Dermis blood vessel endothelial cell (primary cell): ENCODE measurements at regions not wholly inside any gene's neighbourhood (a gene's known extent, or its start where the extent isn't known, plus 50 kb on each side); places are given as distances from the start of the nearest gene placed in this dataset.
"Not testable (repeated sequence)": the region's sequence is repeated elsewhere in the genome, so short reads cannot be mapped to it uniquely, and the experiment has no call there.

Experiments
- DNase-seq: peaks from one replicate; pipeline ENCODE4 v3.0.0; 2010

GRCh38 chr13:21882766-21883165 lies 211.9 kb downstream of the FGF9 start:
- DNase-seq, result no peak

- no peak for DNase-seq
Observed at GRCh38 chr13:21883713-21884112, 212.8 kb downstream of the FGF9 start.

GRCh38 chr13:21884299-21884909 lies 213.5 kb downstream of the FGF9 start:
- no peak for DNase-seq

GRCh38 chr13:21884965-21885567 lies 214.2 kb downstream of the FGF9 start:
- no peak for DNase-seq

GRCh38 chr13:21885714-21886224 lies 214.9 kb downstream of the FGF9 start:
- no peak for DNase-seq

- DNase-seq, result no peak
Observed at GRCh38 chr13:21889651-21890050, 218.8 kb downstream of the FGF9 start.

- DNase-seq, result not testable (repeated sequence)
Observed at GRCh38 chr13:21890220-21890619, 219.3 kb downstream of the FGF9 start.

DNA sequence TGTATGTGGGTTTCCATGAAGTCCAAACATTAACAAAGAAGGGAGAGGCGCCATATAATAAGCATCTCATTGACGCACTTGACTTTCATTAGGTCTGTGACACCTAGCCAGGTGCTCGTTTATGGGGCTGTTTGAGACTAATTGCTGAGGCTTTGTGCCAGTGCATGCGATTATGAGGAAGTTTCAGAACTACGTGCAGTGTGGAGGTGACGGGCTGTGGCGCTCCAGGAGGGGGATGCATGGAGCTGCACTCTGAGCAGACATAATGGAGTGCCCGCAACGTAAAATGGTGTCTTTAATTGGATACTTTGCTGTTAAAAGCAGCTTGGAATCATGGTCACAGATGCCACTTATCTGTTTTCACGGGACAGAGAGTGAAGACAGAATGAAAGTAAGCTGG lies 223.2 kb downstream of the FGF9 start:
- no peak for DNase-seq

DNA sequence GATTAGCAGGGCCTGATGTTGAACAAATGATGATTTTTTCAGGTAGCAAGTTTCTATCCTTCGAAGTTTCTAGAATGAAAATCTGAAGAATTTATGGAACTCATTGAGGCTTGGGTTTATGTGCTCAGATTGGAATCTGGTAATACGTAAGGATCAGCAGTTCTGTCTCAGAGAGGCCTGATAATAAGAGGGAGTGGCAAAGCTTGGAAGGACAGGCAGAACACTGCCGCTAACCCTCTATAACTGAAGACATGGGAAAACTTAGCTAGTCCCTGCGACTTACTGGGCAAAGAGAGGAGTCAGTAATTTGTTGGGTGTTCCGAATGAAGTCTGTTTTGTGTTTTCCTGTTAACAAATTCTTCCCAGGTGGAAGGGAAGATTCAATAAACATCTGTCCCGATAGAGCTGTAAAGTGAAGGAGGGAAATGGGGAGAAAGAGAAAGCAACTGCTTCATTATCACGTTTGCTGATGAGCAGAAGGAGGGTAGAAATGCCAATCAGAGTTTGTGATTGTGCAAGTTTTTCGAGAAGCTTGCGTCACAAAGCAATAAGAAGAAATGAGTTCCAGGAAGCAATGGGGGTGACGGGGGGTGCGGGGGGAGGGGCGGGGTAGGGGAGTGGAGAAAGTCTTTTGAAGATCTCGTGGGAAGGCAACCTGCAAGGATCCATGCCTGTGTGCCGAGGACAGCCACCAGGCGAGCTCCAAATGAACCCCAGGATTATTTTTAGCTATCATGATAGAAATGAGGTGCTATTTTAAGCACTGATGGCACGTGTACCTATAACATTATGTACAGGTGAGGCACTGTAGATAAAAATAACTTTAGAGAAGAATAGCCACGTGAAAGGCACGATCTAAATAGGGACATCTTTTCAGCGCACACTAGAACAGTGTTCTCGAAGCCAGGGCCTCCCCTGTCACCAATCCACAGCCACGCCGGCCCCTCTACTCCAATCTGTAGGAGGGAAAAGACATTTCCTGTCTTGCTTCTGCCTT lies 224.1 kb downstream of the FGF9 start:
- no peak for DNase-seq

GRCh38 chr13:21895779-21896178 lies 224.9 kb downstream of the FGF9 start:
- DNase-seq, result no peak

- DNase-seq, result no peak
Observed at GRCh38 chr13:21897161-21897560, 226.3 kb downstream of the FGF9 start.

GRCh38 chr13:21898459-21898858 lies 227.6 kb downstream of the FGF9 start:
- DNase-seq, result no peak

- DNase-seq, result no peak
Observed at GRCh38 chr13:21898945-21899344, 228.1 kb downstream of the FGF9 start.

DNA sequence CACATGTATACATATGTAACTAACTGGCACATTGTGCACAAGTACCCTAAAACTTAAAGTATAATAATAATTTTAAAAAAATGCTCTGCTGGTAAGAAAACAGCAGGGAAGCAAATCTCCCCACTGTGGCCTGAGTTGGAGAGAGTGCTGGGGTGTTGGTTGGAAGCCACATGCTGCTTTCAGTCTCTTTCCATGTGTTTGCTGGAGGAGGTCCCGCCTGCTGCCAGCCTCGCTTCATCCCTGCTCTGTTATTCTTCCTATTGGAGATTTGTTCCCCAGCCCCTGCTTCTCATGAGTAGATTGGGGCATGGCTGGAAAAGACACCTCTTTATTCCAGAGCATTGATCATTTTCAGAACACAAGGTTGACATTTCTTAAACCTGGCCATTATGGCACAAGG lies 230.5 kb downstream of the FGF9 start:
- no peak for DNase-seq

DNA sequence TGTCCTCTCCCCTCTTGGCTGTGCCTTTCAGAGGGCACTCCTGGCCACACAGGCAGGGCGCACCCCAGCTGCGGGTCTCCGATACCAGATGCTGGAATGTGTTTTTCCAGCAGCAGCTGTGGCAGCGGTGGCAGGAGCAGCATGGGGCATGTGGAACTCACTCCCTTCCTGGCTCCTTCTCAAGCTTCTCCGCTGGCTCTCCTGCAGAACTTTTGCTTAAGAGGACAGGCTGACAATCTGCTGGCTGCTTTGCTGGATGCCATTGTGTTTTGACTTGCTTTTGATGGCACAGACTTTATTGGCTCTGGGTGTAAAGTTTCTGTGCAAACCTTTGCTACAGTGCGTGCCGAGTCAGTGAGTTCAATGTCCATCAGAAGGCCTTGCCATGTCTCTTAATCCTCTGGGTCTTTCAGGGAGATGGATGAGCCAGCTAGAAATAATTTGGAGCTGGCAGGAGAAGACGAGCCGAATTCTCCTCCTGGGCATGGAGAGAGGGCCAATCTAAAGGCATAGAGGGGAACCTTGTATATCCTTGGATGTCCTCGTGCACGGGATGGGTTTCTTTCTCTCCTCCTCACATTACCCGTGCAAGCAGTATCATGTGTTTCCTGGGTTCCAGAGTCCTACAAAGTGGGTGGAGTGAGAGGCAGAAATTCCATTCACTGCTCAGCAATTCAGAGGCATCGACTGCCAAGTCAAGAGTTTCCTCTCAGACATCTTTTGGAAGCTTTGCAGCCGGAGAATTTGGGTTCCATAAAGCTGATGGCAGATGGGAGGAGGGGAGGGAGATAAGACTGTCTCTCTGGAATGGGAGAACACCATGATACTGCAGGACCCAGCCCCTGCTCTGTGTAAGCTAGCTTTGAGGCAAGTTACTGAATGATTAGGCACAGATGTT lies 231.2 kb downstream of the FGF9 start:
- DNase-seq, result no peak

- DNase-seq, result no peak
Observed at GRCh38 chr13:21902709-21903098, 231.8 kb downstream of the FGF9 start.

- DNase-seq, result no peak
Observed at GRCh38 chr13:21905486-21905885, 234.6 kb downstream of the FGF9 start.

GRCh38 chr13:21909331-21909730 lies 238.5 kb downstream of the FGF9 start:
- DNase-seq, result no peak

DNA sequence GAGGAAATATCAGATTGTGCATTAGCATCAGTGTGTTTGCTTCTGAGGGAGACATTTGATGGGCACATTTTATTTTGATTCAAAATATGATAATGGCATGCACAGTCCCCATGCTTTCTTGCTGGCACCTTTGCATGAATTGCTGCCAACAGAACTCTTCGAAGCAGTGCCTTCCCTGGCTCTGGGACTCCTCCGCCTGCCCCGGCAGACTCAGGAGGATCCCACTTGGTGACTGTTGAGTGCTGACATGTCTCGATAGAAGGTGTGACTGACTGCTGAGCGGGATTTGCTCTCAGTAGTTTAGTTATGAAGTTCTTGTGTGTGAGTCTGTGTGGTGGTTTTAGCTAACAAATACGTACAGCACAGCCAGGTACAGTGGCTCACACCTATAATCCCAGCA lies 239.7 kb downstream of the FGF9 start:
- no peak for DNase-seq

DNA sequence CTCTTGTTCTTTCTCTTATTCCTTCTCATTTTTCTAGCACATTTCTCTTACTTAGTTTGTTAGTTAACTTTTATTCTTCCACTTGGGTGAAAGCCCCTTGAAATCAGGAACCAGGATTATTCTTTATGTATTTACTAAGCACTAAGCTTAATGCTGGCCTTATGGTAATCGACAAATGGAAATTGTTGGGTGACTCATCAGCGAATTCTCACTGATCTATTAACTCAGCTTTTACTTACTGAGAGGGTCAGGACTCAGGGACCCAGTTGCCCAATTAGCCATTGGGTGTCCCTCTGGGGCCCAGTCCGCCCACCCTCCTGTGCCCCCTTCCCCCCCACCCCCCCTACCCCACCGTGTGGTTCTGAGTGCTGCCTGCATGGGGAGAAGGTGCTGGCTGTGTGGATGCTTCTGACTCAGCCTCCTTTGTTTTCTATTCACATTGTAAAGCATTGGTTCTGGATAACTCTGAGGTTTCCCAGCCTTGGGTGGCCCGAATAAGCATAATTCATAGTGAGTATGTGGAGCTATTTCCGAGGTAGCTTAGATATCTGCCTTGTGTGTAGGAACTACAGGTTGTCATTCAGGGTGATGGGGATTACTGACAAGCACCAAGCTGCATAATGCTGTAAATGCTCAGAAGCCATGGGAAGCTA lies 240.9 kb downstream of the FGF9 start:
- no peak for DNase-seq

DNA sequence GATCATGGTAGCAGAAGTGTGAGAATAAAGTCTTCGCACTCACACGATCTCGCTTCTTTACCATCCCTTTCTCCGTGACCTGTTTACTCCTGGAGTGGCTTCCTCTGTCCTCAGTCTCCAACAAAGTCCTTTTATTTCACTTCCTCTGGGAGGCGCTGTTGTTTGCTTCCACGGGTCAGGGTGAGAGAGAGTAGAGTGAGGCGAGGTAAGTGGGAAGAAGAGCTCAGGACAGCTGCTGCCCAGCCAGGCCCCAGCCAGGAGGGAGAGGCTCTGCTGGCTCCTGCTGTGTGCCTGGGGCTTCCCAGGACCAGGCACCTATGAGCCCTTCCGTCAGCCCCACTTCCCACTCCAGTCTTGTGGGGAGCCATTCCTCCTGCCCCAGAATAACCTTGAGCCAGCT lies 242.1 kb downstream of the FGF9 start:
- DNase-seq, result no peak
